HuH-7.5 (cell line): ENCODE measurements at regions not wholly inside any gene's neighbourhood (a gene's known extent, or its start where the extent isn't known, plus 50 kb on each side); places are given as distances from the start of the nearest gene placed in this dataset.
A peak's percentile ranks its signal among the peaks of the same experiment; 100 is the strongest.

Source experiments
- DNase-seq: peaks from one replicate; pipeline ENCODE4 v3.0.0; 2011; ENCODE audit warnings: low spot score

DNA sequence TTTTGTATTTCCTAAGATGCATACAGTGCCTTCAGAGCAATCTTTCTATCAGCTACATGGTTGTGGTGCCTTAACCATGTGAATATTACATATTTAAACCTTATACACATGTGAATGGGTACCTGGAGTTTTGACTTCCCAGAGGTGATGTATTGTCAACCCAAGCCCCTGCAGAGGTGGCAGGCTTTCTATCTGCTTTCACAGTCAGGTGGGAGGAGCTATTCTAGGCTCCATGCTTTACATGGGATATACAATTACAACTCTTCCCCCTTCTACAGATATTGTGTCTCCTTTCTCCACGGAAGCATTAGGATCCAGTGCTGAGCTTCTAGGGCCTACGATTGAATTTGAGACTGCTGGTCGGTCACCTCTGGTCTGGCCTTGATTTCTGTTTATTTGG lies 89.8 kb upstream of the TUT7 start:
- no peak for DNase-seq

DNA sequence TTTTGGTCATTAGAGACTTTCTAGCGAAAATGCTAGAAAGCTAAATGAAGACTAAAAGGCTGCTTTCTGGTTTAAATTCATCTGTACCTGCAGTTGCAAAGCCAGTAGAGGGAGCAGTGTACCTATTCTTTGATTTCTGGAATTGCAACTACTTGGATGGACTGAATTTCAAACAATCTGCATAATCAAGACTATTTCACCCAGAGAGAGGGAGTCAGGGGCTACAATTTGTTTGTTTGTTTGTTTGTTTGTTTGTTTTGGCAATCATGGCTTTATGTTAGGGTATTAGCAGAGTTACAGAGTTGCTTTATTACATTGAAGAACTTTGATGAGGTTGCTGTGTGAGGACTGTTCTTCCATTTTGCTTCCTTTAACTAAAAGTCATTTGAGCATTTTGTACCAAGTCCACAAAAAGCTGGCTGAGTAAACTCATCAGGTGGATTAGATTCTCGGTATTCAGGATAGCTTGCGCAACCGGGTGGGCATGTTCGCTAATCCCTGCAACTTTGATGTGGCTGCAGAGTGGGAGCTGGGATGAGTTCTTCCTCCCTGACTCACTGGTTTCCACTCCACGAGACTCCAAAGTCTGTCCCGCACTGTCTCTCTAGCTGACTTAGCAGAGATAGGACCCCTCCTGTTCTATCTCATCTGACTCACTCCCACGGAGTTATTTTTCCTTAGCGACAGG lies 80.0 kb upstream of the TUT7 start:
- DNase-seq: peak; percentile 20

DNA sequence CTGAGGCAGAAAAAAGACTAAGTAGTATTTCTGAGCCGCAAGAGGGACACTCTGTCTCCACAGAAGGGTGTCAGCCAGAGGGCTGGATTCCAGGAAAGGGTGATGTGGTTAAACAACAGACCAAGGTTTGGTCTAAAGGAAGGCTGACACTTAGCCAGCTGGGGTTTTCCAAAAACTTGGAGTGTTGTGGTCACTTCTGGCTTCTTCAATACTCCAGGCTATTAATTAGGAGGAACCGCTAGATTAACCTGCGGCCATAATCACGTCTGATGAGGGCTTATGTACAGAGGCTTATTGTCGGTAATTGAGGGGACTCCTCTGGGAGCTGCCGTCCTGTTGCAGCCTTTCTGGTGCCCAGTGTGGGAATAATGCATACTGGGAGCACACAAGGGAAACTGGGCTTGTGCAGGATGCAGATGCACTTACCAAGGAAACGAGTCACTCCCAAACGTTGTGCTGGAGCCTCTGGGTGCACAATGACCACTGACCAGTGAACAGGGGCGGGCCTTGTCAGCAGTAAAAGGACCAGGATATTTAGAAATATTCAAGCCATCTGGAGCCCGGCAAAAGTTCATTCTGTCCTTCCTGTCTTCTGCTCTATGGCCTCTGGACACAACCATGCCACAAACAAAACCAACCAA lies 70.2 kb upstream of the TUT7 start:
- no peak for DNase-seq

DNA sequence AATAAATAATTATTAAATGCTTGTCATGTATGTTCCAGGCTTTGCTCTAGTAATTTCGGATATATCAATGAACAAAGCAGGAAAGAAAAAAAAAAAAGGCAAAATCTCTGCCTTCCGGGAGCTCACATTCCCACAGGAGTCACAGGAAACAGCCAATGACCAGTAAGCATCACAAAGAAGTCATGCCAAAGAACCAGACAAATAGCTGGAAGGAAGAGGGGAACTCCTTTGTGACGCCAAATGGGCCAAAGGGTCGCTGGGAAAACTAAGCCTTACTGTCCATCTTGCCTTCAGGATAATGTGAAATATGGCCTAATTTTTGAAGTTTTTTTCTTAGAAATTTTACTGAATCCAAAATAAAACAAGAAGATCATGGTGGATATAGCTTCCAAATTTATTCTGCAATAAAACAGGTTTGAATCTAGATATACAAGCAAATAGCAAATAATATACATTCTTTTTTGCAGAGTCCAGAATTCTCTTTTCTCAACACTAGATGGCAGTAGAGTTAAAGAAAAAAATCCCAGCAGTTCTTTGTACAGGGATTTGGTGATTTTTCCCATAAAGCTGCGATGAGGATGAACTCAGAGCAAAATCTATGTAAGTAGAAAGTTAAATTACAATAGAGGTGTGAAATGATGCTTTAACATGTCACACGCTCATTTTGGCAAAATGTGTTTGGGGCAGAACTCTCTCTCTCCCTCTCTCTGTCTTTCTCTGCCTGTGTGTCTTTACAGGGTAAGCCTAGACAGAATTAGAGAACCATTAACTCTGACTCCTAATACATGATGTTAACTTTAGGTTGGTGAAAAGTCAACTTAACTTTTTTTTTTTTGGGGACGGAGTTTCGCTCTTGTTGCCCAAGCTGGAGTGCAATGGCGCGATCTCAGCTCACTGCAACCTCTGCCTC lies 60.0 kb upstream of the TUT7 start:
- peak; percentile 12 for DNase-seq

DNA sequence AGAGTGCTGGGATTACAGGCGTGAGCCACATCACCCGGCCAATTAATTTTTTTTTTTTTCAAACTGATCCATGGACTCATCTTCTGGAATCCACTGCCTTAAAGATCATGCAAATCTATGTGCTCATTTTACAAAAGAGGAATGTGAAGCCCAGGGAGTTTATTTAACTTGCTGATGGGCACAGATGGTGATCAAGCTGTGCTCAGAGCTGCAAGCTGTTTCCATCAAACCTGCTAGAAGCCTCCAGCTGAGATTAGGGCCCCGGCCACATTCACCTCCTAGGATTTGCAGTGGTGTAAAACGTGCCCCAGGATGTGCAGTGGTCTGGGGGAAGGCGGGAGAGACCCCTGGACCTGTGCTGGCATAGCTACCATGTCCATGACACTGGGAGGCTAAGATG lies 56.1 kb upstream of the TUT7 start:
- no peak for DNase-seq

DNA sequence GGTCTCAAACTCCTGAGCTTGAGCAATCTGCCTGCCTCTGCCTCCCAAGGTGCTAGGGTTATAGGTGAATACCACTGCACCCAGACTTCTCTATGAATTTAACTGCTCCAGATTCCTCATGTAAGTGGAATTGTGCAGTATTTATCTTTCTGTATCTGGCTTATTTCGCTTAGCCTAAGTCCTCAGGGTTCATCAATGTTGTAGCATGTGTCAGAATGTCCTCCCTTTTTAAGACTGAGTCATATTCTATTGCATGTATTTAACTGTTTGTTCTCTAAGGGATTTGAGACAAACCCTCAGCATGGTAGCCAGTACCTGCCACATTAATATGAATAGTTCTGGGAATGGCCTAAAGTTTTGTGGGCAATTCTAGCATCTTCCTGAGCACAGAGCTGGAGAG lies 53.9 kb upstream of the TUT7 start:
- no peak for DNase-seq

DNA sequence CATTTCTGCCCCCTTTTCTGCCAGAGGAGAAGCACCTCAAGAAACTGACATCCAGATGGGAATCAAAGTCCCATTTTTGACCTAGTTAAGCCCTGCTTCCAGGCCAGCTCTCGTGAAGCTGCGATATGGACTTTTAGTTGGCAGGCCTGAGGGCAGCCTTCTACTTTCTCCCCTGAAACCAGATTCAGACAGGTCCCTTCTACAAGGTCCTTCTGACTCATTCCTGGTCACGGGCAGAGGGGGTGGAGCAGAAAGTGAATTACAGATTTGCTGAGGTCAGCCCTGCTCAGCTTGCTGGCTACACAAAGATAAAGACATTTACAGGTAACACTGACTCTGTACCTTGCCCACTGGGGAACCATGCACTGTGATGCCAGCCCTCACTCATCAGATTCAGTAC lies 52.8 kb upstream of the TUT7 start:
- DNase-seq: no peak

DNA sequence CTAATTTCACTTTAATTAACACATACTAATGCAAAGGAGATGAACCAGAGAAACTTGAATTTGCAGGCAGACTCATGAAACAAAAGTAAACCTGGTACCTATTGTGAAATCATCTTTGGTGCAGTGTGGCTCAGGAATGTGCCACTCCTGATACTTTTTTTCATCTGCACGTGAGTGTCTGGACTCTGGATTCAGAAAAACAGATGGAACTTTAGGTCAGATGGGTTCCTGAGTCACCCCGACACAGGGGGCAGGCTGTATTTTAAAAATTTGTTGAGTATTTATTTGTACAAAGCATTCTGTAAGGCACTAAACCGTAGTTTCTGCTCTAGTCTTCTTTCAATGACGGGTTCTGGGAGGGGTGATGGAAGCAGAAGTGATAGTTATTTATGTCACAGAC lies 52.2 kb upstream of the TUT7 start:
- DNase-seq: no peak

DNA sequence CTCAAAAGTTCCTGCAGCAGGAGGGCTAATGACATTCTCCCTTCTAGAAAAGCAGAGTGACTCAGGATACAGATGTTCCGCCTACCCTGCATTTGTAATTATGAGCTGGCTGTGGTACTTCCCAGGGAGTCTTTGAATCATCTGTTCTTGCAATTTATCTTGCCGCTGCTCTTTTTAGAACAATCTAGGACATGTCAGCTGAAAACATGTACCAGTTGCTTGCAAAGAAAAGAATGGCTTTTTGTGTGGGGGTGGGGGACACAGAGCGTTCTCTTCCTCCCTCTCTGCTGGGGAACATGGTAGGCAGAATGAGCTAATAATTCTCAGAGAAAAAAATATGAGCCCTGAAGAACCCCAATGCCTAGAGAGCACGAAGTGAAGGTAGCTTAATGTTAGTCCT lies 51.7 kb upstream of the TUT7 start:
- no peak for DNase-seq

DNA sequence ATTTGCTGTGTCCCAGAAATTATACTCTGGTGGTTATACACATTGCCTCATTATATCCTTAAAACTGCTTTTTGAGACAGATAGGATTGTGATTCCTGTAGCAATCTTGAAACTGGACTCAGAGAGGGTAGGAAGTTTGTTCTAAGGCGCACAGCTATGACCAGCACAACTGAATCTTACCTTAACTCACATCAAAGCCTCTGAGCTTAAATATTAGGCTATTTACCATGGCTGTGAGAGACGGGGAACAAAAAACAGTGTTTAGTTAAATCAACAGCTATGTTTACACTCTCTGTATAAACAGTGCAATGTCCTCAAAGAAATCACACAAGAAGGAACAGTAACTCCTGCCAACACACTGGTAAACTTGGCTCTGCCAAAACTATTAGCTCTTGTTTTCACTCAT lies 50.9 kb upstream of the TUT7 start:
- no peak for DNase-seq
